ENCODE measurements at regions not wholly inside any gene's neighbourhood (a gene's known extent, or its start where the extent isn't known, plus 50 kb on each side); places are given as distances from the start of the nearest gene placed in this dataset.
"Not testable (repeated sequence)": the region's sequence is repeated elsewhere in the genome, so short reads cannot be mapped to it uniquely, and the experiment has no call there.

DNA sequence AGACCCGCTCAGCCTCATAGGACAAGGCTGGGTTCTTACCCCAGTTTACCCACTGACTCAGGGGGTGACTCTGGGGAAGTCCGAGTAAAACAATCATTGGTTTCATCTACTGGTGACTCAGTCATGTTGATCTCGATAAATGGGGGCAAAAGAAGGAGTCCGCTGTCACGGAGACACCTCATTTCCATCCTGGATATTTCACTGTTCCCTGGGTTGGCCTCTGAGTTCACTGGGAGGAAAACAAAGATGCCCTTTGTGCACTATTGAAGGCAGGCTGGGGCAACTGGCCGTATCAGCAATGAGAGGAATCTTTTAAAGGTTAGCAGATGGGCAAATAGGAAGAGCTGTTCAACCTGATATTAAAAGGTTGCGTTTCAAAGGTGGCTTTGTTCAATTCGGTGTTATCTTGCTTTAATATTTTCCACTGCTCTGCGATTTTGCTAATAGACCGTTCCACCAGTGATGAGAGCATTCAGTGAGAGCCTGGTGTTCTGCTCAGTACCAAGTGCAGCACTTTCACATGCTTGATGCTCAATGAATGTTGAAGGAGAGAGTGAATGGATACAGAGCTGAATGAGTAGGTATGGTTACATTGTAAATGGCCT, 110.2 kb upstream of the EGFLAM start:
- DNase-seq, result no peak

GRCh38 chr5:38143384-38143783, 115.0 kb upstream of the EGFLAM start:
- DNase-seq, result no peak

DNA sequence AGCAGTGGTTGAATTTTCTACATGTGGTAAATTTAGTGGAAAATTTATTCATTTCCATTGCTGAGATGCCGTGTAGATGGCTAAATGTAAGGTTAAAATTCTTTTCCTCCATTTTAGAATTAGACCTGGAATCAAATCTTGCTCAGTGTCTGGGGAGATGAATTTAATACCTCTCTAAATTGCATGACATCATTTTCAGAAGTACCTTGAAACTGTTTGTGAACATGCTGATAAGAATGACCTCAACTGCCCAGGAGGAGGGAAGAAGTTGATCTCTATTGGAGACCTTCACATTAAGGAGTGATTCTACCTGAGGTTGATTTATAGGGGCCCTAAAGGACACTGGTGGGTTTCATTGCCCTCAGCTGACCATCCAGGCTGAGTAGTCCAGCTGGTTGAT, 116.7 kb upstream of the EGFLAM start:
- DNase-seq, result no peak

DNA sequence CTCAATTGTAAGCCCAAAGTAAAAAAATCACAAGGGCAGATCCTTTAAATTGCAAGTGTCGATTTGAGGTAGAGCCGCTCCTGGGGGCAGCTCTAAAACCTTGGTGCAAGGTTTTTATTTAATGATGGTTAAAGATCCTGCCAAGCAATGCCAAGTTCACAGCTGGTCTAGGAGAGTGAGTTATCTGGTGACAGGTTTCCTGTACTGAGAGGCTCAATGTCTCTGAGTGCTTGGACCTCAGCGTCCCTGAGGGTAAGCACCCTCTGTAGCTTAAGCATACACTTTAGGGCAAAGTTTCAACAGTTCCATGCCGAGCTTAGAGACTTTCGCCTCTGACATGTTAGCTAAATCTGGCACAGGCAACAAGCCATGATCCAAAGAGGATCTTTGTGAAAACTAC, 119.8 kb upstream of the EGFLAM start:
- no peak for DNase-seq

GRCh38 chr5:38135486-38136039, 122.8 kb upstream of the EGFLAM start:
- no peak for DNase-seq

DNA sequence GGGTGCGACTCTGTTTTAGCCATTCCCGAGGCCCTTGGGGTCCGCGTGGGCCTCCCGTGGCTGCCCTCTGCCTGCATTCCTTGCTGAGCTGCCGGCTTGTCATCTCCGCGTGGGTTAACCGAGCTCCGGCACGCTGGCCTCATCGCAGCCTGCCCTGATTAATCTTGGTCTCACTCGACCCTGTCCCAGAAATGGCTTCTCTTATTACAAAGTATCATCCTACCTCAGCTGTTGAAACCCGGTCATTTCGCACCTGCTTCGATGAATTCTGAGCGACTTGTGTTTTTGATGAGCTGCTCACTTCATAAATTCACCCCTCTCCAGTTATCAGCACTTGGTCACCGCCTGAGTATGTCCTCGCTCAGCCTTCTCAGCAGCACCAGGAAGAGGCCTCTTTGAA, 123.5 kb upstream of the EGFLAM start:
- no peak for DNase-seq

DNA sequence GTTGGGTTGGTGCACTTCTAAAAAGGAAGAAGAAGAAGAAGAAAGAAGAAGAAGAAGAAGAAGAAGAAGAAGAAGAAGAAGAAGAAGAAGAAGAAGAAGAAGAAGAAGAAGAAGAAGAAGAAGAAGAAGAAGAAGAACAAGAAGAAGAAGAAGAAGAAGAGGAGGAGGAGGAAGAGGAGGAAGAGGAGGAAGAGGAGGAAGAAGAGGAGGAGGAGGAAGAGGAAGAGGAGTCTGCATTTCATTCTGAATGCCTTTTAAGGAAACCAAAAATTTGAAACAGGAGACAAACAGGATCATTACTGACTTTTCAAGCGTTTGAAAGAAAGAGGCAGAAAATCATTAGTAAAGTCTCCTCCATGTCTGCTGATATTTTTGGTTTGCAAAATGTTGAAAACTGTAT, 124.1 kb upstream of the EGFLAM start:
- not testable (repeated sequence) for DNase-seq

DNA sequence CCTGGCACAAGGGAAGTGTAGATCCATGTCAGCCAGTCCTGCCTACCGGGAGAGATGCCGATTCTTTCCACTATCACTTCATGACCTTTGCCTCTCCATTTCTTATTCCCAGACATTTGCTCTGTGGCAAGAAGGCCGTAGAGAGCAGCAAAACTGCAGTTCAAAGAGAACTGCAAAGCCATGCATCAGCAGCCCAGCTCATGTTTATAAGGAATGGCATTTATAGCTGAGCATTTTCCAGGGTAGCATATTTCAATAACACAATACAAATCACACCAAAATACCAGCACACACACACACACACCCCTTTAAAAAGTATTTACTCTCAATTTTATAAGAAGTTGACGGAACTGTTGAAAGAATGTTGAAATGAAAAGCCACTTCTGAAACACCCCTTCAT, 126.7 kb upstream of the EGFLAM start:
- DNase-seq, result no peak

- DNase-seq, result no peak
These were observed 134.0 kb upstream of the EGFLAM start for GRCh38 chr5:38124321-38124720.

- DNase-seq, result no peak
These were observed 136.9 kb upstream of the EGFLAM start for GRCh38 chr5:38121420-38121819.

GRCh38 chr5:38119836-38120235, 138.5 kb upstream of the EGFLAM start:
- no peak for DNase-seq

- DNase-seq, result no peak
These were observed 140.4 kb upstream of the EGFLAM start for GRCh38 chr5:38117784-38118479.

DNA sequence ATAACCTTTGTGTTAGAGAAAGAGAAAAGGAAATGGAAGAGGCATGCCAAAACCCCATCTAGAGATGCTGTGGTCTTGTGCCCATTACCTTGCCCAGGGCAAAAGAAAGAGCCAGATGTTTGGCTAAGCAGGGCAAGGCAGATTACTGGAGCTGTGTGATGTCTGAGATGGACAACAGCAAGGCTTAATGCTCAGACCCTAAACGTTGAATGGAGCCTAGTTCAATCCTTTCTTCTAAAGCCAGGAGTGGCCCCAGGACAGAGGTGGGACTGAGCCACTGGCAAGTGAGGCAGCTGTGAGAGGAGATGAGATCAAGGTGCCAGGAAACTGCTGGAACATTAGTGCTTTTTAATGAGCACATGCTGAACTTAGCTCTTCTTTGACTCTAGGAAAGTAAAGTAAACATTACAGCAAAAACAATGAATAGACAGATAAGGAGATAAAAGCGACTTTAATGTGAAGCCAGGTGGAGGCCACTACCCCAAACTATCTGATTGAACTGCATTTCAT, 143.0 kb upstream of the EGFLAM start:
- DNase-seq, result no peak

DNA sequence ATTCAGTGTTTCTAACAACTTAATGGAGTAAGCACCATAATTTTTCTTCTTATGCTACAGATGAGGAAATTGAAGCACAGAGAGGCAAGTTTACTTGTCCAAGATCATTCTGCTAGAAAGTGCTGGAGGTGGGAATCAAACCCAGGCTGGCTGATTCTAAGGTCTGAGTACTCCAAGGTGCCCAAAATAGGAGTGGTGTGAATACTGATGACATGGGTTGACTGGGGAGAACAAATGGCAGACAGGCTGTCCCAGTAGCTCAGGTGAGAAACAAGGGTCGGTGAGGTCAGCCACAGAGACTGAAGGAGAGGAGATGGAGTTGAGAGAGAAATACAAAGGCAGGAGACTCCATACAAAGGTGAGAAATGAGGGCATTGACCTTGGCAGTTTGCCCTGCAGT, 144.5 kb upstream of the EGFLAM start:
- no peak for DNase-seq

GRCh38 chr5:38113456-38113855, 144.9 kb upstream of the EGFLAM start:
- no peak for DNase-seq

DNA sequence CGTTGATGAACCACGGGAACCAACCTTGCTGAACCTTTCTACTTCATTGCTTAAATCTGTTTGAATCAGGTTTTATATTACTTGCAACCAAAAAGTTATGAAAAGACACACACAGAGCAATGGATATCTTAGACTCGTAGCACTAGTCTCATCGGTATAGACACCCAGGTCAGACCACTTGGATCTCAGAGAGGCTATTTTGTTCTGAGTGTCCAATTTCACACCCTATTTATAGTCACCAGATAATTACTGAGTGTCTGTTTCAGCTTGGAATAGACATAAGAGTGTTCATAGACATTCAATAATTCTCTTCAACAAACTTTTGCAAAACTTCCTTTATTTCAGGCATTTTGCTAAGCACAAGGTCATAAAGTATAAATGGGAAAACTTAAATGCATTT, 145.4 kb upstream of the EGFLAM start:
- DNase-seq, result no peak

GRCh38 chr5:38110130-38110529, 148.2 kb upstream of the EGFLAM start:
- DNase-seq, result no peak

- DNase-seq, result no peak
These were observed 151.3 kb upstream of the EGFLAM start for GRCh38 chr5:38107096-38107495.

DNA sequence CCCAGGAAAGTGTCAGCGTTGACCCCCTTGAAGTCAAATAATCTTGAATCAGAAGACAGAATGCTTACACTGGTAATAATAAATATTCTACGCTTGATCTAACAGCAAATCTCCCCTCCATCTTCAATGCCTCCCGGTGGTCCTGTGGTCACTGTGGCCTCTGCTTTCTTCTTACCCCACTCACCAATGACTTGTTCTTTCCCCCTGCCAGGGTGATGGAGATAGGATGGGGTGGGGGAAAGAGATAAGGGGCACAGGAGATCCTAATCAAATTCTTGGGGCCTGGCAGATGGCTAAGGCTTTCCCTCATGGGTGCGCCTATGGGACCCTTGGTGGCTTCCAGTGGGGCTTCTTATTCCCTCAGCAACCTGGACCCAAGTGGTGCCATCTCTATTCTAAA, 152.6 kb upstream of the EGFLAM start:
- no peak for DNase-seq

DNA sequence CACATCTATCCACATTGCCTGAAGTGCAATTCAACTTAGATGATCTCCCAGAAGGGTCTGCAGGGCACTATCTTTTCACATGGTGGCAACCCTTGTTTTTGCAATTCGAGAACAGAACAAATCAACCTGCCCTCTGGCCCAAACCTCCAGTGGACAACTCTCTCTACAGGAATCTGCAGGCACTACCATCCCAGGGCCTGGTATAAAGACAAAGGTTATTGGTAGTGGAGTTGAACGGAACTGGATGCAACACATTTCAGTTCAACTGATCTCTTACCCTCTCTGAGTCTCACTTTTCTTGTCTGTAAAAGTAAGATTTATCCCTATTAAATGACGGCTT, 153.2 kb upstream of the EGFLAM start:
- DNase-seq, result no peak

DNA sequence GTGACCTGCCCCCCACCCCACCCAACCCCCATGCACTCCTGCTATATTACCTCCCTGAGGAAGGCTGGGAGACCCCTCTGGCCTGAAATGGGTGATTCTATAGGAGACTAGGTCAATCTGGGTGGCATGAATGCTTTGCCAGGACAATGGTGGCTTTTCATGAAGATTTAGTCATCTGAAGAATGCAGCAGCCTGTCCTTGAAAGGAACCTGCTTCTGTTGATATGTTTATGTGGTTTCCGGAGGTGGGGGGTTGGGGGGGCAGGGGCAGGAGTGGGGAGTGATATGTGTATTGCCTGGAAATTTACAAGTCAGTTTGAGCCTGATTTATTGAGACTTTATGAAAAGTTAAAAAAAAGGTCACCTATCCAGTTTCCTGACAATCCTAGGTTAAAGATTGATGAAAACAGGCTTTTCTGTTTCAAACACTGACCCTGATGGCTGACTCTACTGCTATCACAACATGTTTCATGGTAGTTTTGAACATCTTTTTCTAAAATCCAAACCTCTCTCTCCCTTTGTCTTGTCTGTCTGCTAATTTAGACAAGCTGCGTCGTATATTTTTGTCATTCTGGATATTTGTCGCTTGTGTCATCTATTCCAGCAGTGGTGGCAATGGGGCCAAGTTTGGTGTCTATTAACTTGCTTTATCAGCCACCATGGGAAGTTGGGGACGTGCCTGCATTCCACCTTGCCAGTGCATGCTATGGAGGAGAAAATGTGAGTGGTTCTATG, 153.7 kb upstream of the EGFLAM start:
- DNase-seq, result no peak

GRCh38 chr5:38101897-38102296, 156.5 kb upstream of the EGFLAM start:
- no peak for DNase-seq

DNA sequence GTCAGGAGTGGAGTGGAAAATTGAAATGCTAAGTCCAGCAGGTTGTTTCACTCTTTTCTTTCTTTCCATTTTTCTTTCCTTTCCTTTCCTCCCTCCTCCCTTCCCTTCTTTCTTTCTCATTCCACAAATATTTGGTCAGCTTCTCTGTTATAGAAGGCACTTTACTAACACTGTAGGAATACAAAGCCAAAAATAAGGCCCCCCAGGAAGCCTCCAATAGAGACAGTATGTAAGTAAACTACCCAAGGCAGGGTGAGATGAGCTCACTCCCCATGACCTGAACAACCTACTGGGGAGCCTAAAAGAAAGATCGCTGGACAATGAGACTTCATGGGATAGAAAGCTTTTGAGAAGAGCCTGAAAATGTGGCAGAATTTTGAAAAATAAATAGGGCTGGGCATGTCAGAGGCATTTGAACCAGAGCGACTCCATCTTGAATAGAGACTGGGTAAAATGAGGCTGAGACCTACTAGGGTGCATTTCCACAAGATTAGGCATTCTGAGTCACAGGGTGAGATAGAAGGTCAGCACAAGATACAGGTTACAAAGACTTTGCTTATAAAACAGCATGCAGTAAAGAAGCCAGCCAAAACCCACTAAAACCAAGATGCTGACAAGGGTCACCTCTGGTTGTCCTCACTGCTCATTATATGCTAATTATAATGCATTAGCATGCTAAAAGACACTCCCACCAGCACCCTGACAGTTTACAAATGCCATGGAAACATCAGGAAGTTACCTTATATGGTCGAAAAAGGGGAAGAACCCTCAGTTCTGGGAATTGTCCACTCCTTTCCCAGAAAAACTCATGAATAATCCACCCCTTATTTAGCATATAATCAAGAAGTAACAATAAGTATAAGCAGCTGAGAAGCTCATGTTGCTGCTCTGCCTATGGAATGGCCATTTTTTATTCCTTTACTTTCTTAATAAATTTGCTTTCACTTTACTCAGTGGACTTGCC, 158.9 kb upstream of the EGFLAM start:
- DNase-seq, result no peak

All from CD4-positive, alpha-beta T cell treated with Interleukin-21 for 1 hour (primary cell).